GM19240 (cell line): ENCODE measurements at regions not wholly inside any gene's neighbourhood (a gene's known extent, or its start where the extent isn't known, plus 50 kb on each side); places are given as distances from the start of the nearest gene placed in this dataset.
"Not testable (repeated sequence)": the region's sequence is repeated elsewhere in the genome, so short reads cannot be mapped to it uniquely, and the experiment has no call there.

Experiments used
- DNase-seq: peaks from one replicate; pipeline ENCODE4 v3.0.0; 2011; ENCODE audit warnings: low spot score; ENCODE audit not compliant: insufficient read length

GRCh38 chr9:93813221-93814076 lies 141.7 kb downstream of the BARX1 start:
- DNase-seq = no peak

- no peak for DNase-seq
Measured at GRCh38 chr9:93812410-93812668, 142.8 kb downstream of the BARX1 start.

GRCh38 chr9:93810028-93810971 lies 144.9 kb downstream of the BARX1 start:
- DNase-seq = no peak

- DNase-seq = no peak
Measured at GRCh38 chr9:93809204-93809940, 145.8 kb downstream of the BARX1 start.

GRCh38 chr9:93808115-93809029 lies 146.8 kb downstream of the BARX1 start:
- no peak for DNase-seq

GRCh38 chr9:93807166-93808074 lies 147.7 kb downstream of the BARX1 start:
- DNase-seq = no peak

- no peak for DNase-seq
Measured at GRCh38 chr9:93801581-93802284, 153.4 kb downstream of the BARX1 start.

- no peak for DNase-seq
Measured at GRCh38 chr9:93801120-93801519, 154.0 kb downstream of the BARX1 start.

- no peak for DNase-seq
Measured at GRCh38 chr9:93792358-93792757, 162.8 kb downstream of the BARX1 start.

- DNase-seq = no peak
Measured at GRCh38 chr9:93786204-93786603, 169.0 kb downstream of the BARX1 start.

GRCh38 chr9:93776873-93777272 lies 178.3 kb downstream of the BARX1 start:
- no peak for DNase-seq

- no peak for DNase-seq
Measured at GRCh38 chr9:93776256-93776655, 178.9 kb downstream of the BARX1 start.

GRCh38 chr9:93774331-93775102 lies 180.6 kb downstream of the BARX1 start:
- no peak for DNase-seq

- DNase-seq = no peak
Measured at GRCh38 chr9:93771276-93771675, 183.9 kb downstream of the BARX1 start.

- DNase-seq = no peak
Measured at GRCh38 chr9:93761822-93762221, 185.4 kb downstream of the PHF2 start.

GRCh38 chr9:93750045-93750444 lies 173.7 kb downstream of the PHF2 start:
- no peak for DNase-seq

- not testable (repeated sequence) for DNase-seq
Measured at GRCh38 chr9:93748827-93749226, 172.4 kb downstream of the PHF2 start.

GRCh38 chr9:93731963-93732362 lies 155.6 kb downstream of the PHF2 start:
- no peak for DNase-seq
